ENCODE measurements at regions not wholly inside any gene's neighbourhood (a gene's known extent, or its start where the extent isn't known, plus 50 kb on each side); places are given as distances from the start of the nearest gene placed in this dataset.

DNA sequence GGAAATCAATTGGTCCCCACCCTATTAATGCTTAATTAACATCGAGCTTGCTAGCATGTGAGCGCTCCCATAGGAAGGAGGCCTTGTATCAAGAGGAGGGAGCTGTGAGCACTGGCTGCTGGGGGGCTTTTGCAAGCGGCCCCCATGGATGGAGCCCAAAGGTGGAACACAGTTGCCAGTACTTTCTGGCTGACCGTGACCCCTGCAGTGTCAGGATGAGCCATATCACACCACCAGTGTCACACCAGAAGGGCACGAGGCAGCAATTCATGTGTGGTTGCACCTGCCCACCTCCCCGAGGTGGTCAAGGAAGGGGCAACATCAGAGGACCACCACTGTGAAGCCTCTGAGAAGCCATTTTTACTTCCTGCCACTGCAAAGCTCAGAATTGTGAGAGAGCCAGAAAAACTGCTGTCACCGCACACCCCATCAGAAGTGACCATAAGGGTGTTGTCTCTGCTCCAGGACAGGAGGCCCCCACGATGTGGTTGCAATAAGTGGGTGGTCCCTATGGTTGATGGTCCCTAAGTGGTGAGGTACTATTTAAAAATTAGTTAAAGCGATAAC lies 99.8 kb upstream of the RAB6C start:
- TF ChIP-seq, protein P1, sequence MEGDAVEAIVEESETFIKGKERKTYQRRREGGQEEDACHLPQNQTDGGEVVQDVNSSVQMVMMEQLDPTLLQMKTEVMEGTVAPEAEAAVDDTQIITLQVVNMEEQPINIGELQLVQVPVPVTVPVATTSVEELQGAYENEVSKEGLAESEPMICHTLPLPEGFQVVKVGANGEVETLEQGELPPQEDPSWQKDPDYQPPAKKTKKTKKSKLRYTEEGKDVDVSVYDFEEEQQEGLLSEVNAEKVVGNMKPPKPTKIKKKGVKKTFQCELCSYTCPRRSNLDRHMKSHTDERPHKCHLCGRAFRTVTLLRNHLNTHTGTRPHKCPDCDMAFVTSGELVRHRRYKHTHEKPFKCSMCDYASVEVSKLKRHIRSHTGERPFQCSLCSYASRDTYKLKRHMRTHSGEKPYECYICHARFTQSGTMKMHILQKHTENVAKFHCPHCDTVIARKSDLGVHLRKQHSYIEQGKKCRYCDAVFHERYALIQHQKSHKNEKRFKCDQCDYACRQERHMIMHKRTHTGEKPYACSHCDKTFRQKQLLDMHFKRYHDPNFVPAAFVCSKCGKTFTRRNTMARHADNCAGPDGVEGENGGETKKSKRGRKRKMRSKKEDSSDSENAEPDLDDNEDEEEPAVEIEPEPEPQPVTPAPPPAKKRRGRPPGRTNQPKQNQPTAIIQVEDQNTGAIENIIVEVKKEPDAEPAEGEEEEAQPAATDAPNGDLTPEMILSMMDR (IDR thresholded peaks at IDR 0.05; ENCODE audit: low read depth, low read length, missing input control): no peak
- no peak for TF ChIP-seq YY1 (IDR thresholded peaks at IDR 0.05)
- TF ChIP-seq RAD21 (IDR thresholded peaks at IDR 0.05): no peak
- no peak for TF ChIP-seq GABPA (IDR thresholded peaks at IDR 0.05 in 1 of 2, conservative IDR thresholded peaks at IDR 0.05 in 1 of 2)
- TF ChIP-seq, protein P2, sequence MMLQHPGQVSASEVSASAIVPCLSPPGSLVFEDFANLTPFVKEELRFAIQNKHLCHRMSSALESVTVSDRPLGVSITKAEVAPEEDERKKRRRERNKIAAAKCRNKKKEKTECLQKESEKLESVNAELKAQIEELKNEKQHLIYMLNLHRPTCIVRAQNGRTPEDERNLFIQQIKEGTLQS (IDR thresholded peaks at IDR 0.05): no peak
- TF ChIP-seq, protein P3, sequence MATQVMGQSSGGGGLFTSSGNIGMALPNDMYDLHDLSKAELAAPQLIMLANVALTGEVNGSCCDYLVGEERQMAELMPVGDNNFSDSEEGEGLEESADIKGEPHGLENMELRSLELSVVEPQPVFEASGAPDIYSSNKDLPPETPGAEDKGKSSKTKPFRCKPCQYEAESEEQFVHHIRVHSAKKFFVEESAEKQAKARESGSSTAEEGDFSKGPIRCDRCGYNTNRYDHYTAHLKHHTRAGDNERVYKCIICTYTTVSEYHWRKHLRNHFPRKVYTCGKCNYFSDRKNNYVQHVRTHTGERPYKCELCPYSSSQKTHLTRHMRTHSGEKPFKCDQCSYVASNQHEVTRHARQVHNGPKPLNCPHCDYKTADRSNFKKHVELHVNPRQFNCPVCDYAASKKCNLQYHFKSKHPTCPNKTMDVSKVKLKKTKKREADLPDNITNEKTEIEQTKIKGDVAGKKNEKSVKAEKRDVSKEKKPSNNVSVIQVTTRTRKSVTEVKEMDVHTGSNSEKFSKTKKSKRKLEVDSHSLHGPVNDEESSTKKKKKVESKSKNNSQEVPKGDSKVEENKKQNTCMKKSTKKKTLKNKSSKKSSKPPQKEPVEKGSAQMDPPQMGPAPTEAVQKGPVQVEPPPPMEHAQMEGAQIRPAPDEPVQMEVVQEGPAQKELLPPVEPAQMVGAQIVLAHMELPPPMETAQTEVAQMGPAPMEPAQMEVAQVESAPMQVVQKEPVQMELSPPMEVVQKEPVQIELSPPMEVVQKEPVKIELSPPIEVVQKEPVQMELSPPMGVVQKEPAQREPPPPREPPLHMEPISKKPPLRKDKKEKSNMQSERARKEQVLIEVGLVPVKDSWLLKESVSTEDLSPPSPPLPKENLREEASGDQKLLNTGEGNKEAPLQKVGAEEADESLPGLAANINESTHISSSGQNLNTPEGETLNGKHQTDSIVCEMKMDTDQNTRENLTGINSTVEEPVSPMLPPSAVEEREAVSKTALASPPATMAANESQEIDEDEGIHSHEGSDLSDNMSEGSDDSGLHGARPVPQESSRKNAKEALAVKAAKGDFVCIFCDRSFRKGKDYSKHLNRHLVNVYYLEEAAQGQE (IDR thresholded peaks at IDR 0.05): no peak
- no peak for TF ChIP-seq RXRA (IDR thresholded peaks at IDR 0.05)
- no peak for TF ChIP-seq SP1 (IDR thresholded peaks at IDR 0.05)

All from liver (tissue), 3 donors.